ENCODE measurements at regions not wholly inside any gene's neighbourhood (a gene's known extent, or its start where the extent isn't known, plus 50 kb on each side); places are given as distances from the start of the nearest gene placed in this dataset.

GRCh38 chr6:132133736-132134445, 182.7 kb upstream of the CCN2 start:
- TF ChIP-seq POLR2A (IDR thresholded peaks at IDR 0.05; ENCODE audit: control extremely low read depth in 1 of 2, low read depth in 2 of 2, low read length in 2 of 2) (no peak), CTCF (IDR thresholded peaks at IDR 0.05; ENCODE audit: control extremely low read depth in 1 of 3, insufficient read depth in 1 of 3, low read depth in 1 of 3, low read length in 3 of 3) (no peak), TCF12 (IDR thresholded peaks at IDR 0.05; ENCODE audit: low read depth, low read length) (no peak), CHD7 (IDR thresholded peaks at IDR 0.05; ENCODE audit: insufficient replicate concordance, low read length) (no peak), EZH2 (IDR thresholded peaks at IDR 0.05; ENCODE audit: low read depth, low read length, severe bottlenecking) (no peak), EP300 (IDR thresholded peaks at IDR 0.05; ENCODE audit: borderline replicate concordance in 1 of 2, low read depth in 2 of 2, low read length in 2 of 2) (no peak), RAD21 (IDR thresholded peaks at IDR 0.05 in 1 of 2, conservative IDR thresholded peaks at IDR 0.05 in 1 of 2; ENCODE audit: low read depth in 2 of 2, low read length in 2 of 2) (no peak), RXRA (IDR thresholded peaks at IDR 0.05; ENCODE audit: insufficient read depth, low read depth, low read length) (no peak), JUN (IDR thresholded peaks at IDR 0.05; ENCODE audit: low read depth, low read length) (no peak)
- TF ChIP-seq, protein P1, sequence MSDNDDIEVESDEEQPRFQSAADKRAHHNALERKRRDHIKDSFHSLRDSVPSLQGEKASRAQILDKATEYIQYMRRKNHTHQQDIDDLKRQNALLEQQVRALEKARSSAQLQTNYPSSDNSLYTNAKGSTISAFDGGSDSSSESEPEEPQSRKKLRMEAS (IDR thresholded peaks at IDR 0.05) = no peak
- TF ChIP-seq, protein P2, sequence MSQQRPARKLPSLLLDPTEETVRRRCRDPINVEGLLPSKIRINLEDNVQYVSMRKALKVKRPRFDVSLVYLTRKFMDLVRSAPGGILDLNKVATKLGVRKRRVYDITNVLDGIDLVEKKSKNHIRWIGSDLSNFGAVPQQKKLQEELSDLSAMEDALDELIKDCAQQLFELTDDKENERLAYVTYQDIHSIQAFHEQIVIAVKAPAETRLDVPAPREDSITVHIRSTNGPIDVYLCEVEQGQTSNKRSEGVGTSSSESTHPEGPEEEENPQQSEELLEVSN (IDR thresholded peaks at IDR 0.05) = no peak

Measured in H1 (cell line).